Astrocyte (in vitro differentiated cells and primary cell): ENCODE measurements at regions not wholly inside any gene's neighbourhood (a gene's known extent, or its start where the extent isn't known, plus 50 kb on each side); places are given as distances from the start of the nearest gene placed in this dataset.
"Not testable (repeated sequence)": the region's sequence is repeated elsewhere in the genome, so short reads cannot be mapped to it uniquely, and the experiment has no call there.

ENCODE experiments used
- CTCF ChIP-seq: IDR thresholded peaks from 2 replicates; pipeline ENCODE4 v1.5.1; 2011; ENCODE audit warnings: low read depth, mild to moderate bottlenecking, inconsistent platforms, low read length, moderate library complexity; ENCODE audit not compliant: insufficient read depth
- EZH2 ChIP-seq: IDR thresholded peaks from 2 replicates; pipeline ENCODE4 v1.6.1; 2012; ENCODE audit warnings: mild to moderate bottlenecking, low read length, inconsistent platforms; ENCODE audit not compliant: insufficient read depth

DNA sequence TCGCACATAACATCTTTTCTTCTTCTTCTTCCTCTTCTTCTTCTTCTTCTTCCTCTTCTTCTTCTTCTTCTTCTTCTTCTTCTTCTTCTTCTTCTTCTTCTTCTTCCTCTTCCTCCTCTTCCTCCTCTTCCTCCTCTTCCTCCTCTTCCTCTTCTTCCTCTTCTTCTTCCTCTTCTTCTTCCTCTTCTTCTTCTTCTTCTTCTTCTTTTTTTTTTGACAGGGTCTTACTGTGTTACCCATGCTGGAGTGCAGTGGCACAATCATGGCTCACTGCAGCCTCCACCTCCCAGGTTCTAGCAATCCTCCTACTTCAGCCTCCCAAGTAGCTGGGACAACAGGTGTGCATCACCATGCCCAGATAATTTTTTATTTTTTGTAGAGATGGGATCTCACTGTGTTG is 151.0 kb upstream of the HS3ST2 start:
- TF ChIP-seq CTCF, EZH2: not testable (repeated sequence)
